Activated T-cell treated with anti-CD3 and anti-CD28 coated beads for 48 hours (primary cell): ENCODE measurements at regions not wholly inside any gene's neighbourhood (a gene's known extent, or its start where the extent isn't known, plus 50 kb on each side); places are given as distances from the start of the nearest gene placed in this dataset.
"Not testable (repeated sequence)": the region's sequence is repeated elsewhere in the genome, so short reads cannot be mapped to it uniquely, and the experiment has no call there.

Source experiments
- DNase-seq: peaks from one replicate; pipeline ENCODE4 v3.0.0-alpha.2; 2020; ENCODE audit warnings: low read depth

- no peak for DNase-seq
Observed at GRCh38 chr20:16864069-16864468, 115.9 kb downstream of the OTOR start.

- DNase-seq: no peak
Observed at GRCh38 chr20:16864963-16865362, 116.8 kb downstream of the OTOR start.

GRCh38 chr20:16865406-16865805 lies 117.2 kb downstream of the OTOR start:
- DNase-seq: no peak

- DNase-seq: not testable (repeated sequence)
Observed at GRCh38 chr20:16873124-16873523, 125.0 kb downstream of the OTOR start.

GRCh38 chr20:16877053-16877554 lies 128.9 kb downstream of the OTOR start:
- no peak for DNase-seq

- no peak for DNase-seq
Observed at GRCh38 chr20:16885746-16886145, 137.6 kb downstream of the OTOR start.

GRCh38 chr20:16898433-16898832 lies 150.3 kb downstream of the OTOR start:
- DNase-seq: no peak

GRCh38 chr20:16902662-16903061 lies 154.5 kb downstream of the OTOR start:
- DNase-seq: no peak

- no peak for DNase-seq
Observed at GRCh38 chr20:16904751-16905150, 156.6 kb downstream of the OTOR start.

- DNase-seq: no peak
Observed at GRCh38 chr20:16914277-16914676, 166.1 kb downstream of the OTOR start.

GRCh38 chr20:16916165-16916564 lies 168.0 kb downstream of the OTOR start:
- DNase-seq: no peak

GRCh38 chr20:16917636-16918035 lies 169.5 kb downstream of the OTOR start:
- no peak for DNase-seq

GRCh38 chr20:16918366-16918765 lies 170.2 kb downstream of the OTOR start:
- DNase-seq: no peak

GRCh38 chr20:16919841-16920240 lies 171.7 kb downstream of the OTOR start:
- DNase-seq: no peak

- no peak for DNase-seq
Observed at GRCh38 chr20:16922834-16923233, 174.7 kb downstream of the OTOR start.

GRCh38 chr20:16926626-16927430 lies 178.7 kb downstream of the OTOR start:
- no peak for DNase-seq

- no peak for DNase-seq
Observed at GRCh38 chr20:16929756-16930155, 181.6 kb downstream of the OTOR start.

GRCh38 chr20:16930656-16931055 lies 182.5 kb downstream of the OTOR start:
- no peak for DNase-seq

GRCh38 chr20:16939051-16939450 lies 190.9 kb downstream of the OTOR start:
- DNase-seq: no peak

GRCh38 chr20:16940701-16941100 lies 192.5 kb downstream of the OTOR start:
- DNase-seq: no peak

- no peak for DNase-seq
Observed at GRCh38 chr20:16942051-16942450, 193.9 kb downstream of the OTOR start.

GRCh38 chr20:16942756-16943155 lies 194.6 kb downstream of the OTOR start:
- no peak for DNase-seq

GRCh38 chr20:16944745-16945144 lies 196.6 kb downstream of the OTOR start:
- no peak for DNase-seq

- DNase-seq: no peak
Observed at GRCh38 chr20:16945619-16946018, 197.5 kb downstream of the OTOR start.
